ENCODE measurements at regions not wholly inside any gene's neighbourhood (a gene's known extent, or its start where the extent isn't known, plus 50 kb on each side); places are given as distances from the start of the nearest gene placed in this dataset.

GRCh38 chr13:34864671-34865070, 77.4 kb upstream of the NBEA start:
- Mint-ChIP-seq H3K36me3 (no peaks in the 10 kb centered on the region), H3K9me3 (peaks cover 0 to 4% (median 0%) of the 10 kb centered on the region in 3 donors), H3K4me1 (no peaks in the 10 kb centered on the region), H3K4me3 (no peak overlapping the region), H3K27me3 (no peaks in the 10 kb centered on the region), H3K27ac (no peak overlapping the region)

DNA sequence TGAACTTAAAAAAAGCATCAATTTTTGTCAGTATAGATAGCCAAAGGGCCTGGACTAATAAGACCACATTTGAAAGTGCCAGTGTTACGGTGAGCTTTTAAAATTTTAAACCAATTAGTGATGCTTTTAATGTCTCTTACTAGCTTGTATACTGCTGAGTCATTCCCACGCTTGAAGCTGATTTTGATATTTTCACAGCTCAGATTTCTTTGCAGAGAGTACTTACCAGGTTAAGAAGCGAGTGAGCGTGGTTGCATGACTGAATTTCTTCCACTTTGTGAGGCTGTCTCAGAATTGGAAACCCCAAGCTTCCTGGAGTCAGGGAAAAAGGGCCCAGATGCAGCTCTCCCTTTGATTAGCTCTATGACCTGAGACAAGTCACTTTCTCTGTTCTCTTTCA, 74.5 kb upstream of the NBEA start:
- Mint-ChIP-seq H3K27me3 (no peaks in the 10 kb centered on the region), H3K27ac (no peak overlapping the region), H3K4me3 (no peak overlapping the region), H3K36me3 (no peaks in the 10 kb centered on the region), H3K4me1 (no peaks in the 10 kb centered on the region), H3K9me3 (no peaks in the 10 kb centered on the region)

- no peaks in the 10 kb centered on the region for H3K4me1 Mint-ChIP-seq
- H3K27ac Mint-ChIP-seq, result no peak overlapping the region
- H3K9me3 Mint-ChIP-seq, result no peaks in the 10 kb centered on the region
- H3K4me3 Mint-ChIP-seq, result no peak overlapping the region
- no peaks in the 10 kb centered on the region for H3K36me3 Mint-ChIP-seq
- H3K27me3 Mint-ChIP-seq, result no peaks in the 10 kb centered on the region
Observed at GRCh38 chr13:34868733-34869132, 73.3 kb upstream of the NBEA start.

- Mint-ChIP-seq H3K36me3 (no peaks in the 10 kb centered on the region), H3K27me3 (peaks cover 1% of the 10 kb centered on the region), H3K4me1 (no peaks in the 10 kb centered on the region), H3K9me3 (no peaks in the 10 kb centered on the region), H3K4me3 (no peak overlapping the region), H3K27ac (no peak overlapping the region)
Observed at GRCh38 chr13:34869696-34870095, 72.4 kb upstream of the NBEA start.

- Mint-ChIP-seq H3K27me3 (peaks cover 1% of the 10 kb centered on the region), H3K4me1 (no peaks in the 10 kb centered on the region), H3K4me3 (no peak overlapping the region), H3K27ac (no peak overlapping the region), H3K9me3 (no peaks in the 10 kb centered on the region), H3K36me3 (no peaks in the 10 kb centered on the region)
Observed at GRCh38 chr13:34878329-34878728, 63.7 kb upstream of the NBEA start.

DNA sequence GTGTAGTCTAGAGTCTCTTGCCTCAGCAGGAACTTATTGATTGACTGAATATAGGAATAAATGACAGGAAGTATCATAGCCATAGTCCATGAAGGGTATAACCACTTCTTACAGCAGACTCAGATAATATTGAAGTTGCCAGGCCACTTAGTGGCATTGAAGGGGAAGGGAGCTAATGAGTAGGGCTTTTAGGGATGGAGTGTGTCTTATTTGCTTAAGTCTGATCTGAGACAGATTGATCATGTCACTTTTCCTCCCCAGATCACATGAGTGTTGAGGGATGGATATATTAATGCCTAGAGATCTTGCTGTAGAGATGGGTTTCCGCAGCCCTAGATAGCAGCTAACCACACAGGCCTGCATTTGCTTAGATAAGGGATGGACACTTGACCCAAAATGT, 62.2 kb upstream of the NBEA start:
- no peak overlapping the region for H3K27ac Mint-ChIP-seq
- no peaks in the 10 kb centered on the region for H3K9me3 Mint-ChIP-seq
- H3K27me3 Mint-ChIP-seq, result no peaks in the 10 kb centered on the region
- no peaks in the 10 kb centered on the region for H3K4me1 Mint-ChIP-seq
- no peak overlapping the region for H3K4me3 Mint-ChIP-seq
- no peaks in the 10 kb centered on the region for H3K36me3 Mint-ChIP-seq

GRCh38 chr13:34881494-34881893, 60.6 kb upstream of the NBEA start:
- no peak overlapping the region for H3K4me3 Mint-ChIP-seq
- no peaks in the 10 kb centered on the region for H3K27me3 Mint-ChIP-seq
- no peak overlapping the region for H3K27ac Mint-ChIP-seq
- H3K36me3 Mint-ChIP-seq, result no peaks in the 10 kb centered on the region
- H3K9me3 Mint-ChIP-seq, result no peaks in the 10 kb centered on the region
- no peaks in the 10 kb centered on the region for H3K4me1 Mint-ChIP-seq

DNA sequence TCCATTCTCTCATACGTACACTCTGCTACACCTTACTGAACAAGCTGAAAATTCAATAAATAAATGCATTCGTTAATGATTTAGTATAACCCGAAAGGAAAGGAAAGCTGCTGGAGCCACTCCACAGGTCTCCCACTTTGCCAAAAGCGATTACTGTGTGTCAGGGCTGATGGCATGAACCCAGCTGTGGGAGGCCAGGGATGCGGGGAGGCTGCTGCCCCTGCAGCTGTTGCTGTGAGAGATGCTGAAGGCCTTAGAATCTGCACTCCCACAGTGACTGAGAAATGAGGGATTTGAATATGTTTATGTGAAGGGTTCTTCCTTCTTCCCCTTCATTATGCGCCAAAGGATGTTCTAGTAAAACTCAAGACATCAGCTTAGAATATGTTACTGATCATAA, 58.7 kb upstream of the NBEA start:
- Mint-ChIP-seq H3K9me3 (no peaks in the 10 kb centered on the region), H3K4me1 (no peaks in the 10 kb centered on the region), H3K27ac (no peak overlapping the region), H3K4me3 (no peak overlapping the region), H3K27me3 (no peaks in the 10 kb centered on the region), H3K36me3 (no peaks in the 10 kb centered on the region)

DNA sequence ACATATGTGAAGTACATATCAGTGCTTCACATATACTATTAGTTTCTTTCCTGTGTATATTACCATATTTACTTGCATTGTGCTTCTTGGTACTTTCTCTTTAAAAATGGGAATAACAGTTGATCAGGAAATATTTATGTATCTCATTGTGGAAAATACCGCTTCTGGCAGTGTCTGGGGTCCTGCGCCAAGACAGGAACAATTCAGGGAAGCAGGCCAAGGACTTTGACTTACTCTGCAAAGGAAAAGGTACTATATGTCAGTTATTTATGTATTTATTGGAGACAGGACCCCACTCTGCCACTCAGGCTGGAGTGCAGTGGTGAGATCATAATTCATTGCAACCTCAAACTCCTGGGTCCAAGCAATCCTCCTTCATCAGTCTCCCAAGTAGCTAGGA, 57.7 kb upstream of the NBEA start:
- H3K27me3 Mint-ChIP-seq, result no peaks in the 10 kb centered on the region
- H3K4me3 Mint-ChIP-seq, result no peak overlapping the region
- H3K36me3 Mint-ChIP-seq, result no peaks in the 10 kb centered on the region
- no peak overlapping the region for H3K27ac Mint-ChIP-seq
- H3K4me1 Mint-ChIP-seq, result no peaks in the 10 kb centered on the region
- H3K9me3 Mint-ChIP-seq, result no peaks in the 10 kb centered on the region

- no peak overlapping the region for H3K27ac Mint-ChIP-seq
- H3K9me3 Mint-ChIP-seq, result no peaks in the 10 kb centered on the region
- H3K4me1 Mint-ChIP-seq, result no peaks in the 10 kb centered on the region
- H3K27me3 Mint-ChIP-seq, result no peaks in the 10 kb centered on the region
- H3K4me3 Mint-ChIP-seq, result no peak overlapping the region
- no peaks in the 10 kb centered on the region for H3K36me3 Mint-ChIP-seq
Observed at GRCh38 chr13:34886121-34886875, 55.8 kb upstream of the NBEA start.

- Mint-ChIP-seq H3K4me3 (no peak overlapping the region), H3K4me1 (no peaks in the 10 kb centered on the region), H3K9me3 (no peaks in the 10 kb centered on the region), H3K27ac (no peak overlapping the region), H3K36me3 (no peaks in the 10 kb centered on the region), H3K27me3 (no peaks in the 10 kb centered on the region)
Observed at GRCh38 chr13:34886987-34887386, 55.1 kb upstream of the NBEA start.

Measured in IgD-negative memory B cell (primary cell).